Right lobe of liver (tissue), 6 donors: ENCODE measurements at regions not wholly inside any gene's neighbourhood (a gene's known extent, or its start where the extent isn't known, plus 50 kb on each side); places are given as distances from the start of the nearest gene placed in this dataset.

Experiments used
- ATAC-seq, 4 donors: fragments of 200-7000 bp; cut with Tn5 transposase; one replicate each; pipeline ENCODE4 v1.9.1; 2020; ENCODE audit warnings: mild to moderate bottlenecking in 4 of 4, moderate library complexity in 4 of 4
- DNase-seq, 3 donors: peaks; one replicate each; pipeline ENCODE4 v3.0.0-alpha.2; 2020
- H3K27ac ChIP-seq, 3 donors: fragments of 200-600 bp; one replicate each; pipeline ENCODE4 v1.8.0; 2022
- H3K27me3 ChIP-seq, 2 donors: fragments of 200-600 bp; one replicate each; pipeline ENCODE4 v1.8.0; 2022
- H3K36me3 ChIP-seq, 4 donors: fragments of 200-600 bp; sonication (generic) in 1 of 4; one replicate each; pipeline versions ENCODE4 v1.5.1 to v1.8.0; 2017 to 2022; ENCODE audit warnings: control low read depth in 1 of 4
- H3K4me1 ChIP-seq, 4 donors: fragments of 200-600 bp; sonication (generic) in 1 of 4; one replicate each; pipeline versions ENCODE4 v1.5.1 to v1.8.0; 2017 to 2022; ENCODE audit warnings: control low read depth in 1 of 4
- H3K4me3 ChIP-seq, 3 donors: fragments of 200-600 bp; one replicate each; pipeline ENCODE4 v1.8.0; 2022
- H3K9me3 ChIP-seq, 4 donors: fragments of 200-600 bp; sonication (generic) in 1 of 4; one replicate each; pipeline versions ENCODE4 v1.5.1 to v1.8.0; 2017 to 2022; ENCODE audit warnings: control low read depth in 1 of 4
- POLR2A ChIP-seq: fragments of 450-650 bp; IDR thresholded peaks from one replicate; pipeline ENCODE4 v1.6.1; 2017; ENCODE audit warnings: antibody characterized with exemption, mild to moderate bottlenecking
- WGBS: methylation state at CpG from one replicate; pipeline ENCODE4 v1.1.6; 2018; ENCODE audit warnings: low coverage, low lambda C conversion rate; ENCODE audit not compliant: insufficient coverage; ENCODE audit errors: missing lambda C conversion rate; 5-methylcytosine and 5-hydroxymethylcytosine counted together
- intact Hi-C, 2 donors: fragments of 100-400 bp; cut with DNase I; formaldehyde crosslinking; loops; one replicate each; pipeline versions ENCODE4 v1.11.2 to v1.14.1; 2022
- TF ChIP-seq, protein P1 (sequence below), 4 donors: fragments of 200-600 bp in 3 of 4; fragments of 450-650 bp in 1 of 4; IDR thresholded peaks; one replicate each; pipeline versions ENCODE4 v1.5.1 to v1.8.0; 2016 to 2022; ENCODE audit warnings: antibody characterized with exemption in 4 of 4, mild to moderate bottlenecking in 2 of 4
- donor health status: DM: no; HTN: yes; CAD: no.
- donor health status: DM: no; HTN: no; CAD: no.
- donor health status: DM: no; HTN: no; CAD: no.
- donor health status: DM: no; HTN: yes; CAD: no.
- donor health status: DM: no; HTN: yes; CAD: no.

DNA sequence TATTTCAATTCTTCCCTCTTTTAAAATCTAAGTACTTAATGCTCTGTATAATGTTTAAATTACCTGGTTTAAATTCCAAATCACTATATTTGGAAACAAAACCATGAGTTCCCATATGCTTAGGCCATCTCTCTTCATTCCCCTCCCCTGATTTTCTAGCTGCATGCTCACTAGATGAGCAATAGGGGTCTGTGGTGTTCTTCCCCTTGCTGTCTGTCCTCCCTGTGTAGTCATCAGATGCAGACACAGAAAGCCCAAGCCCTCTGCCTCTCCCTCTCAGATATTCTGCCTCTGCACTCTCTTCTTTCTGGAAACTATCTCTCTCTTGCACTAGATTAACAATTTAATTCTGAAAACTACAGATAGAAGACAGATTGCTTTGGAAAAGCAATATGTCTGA, 1730.2 kb downstream of the OLFM4 start:
- H3K27ac ChIP-seq, result no peak overlapping the region
- no peaks in the 10 kb centered on the region for H3K4me1 ChIP-seq
- DNase-seq, result no peak
- H3K9me3 ChIP-seq, result no peaks in the 10 kb centered on the region
- no peak overlapping the region for H3K4me3 ChIP-seq
- no peaks in the 10 kb centered on the region for H3K36me3 ChIP-seq
- ATAC-seq, result no peak
- H3K27me3 ChIP-seq, result no peaks in the 10 kb centered on the region
- TF ChIP-seq POLR2A, result no peak
- TF ChIP-seq, protein P1, sequence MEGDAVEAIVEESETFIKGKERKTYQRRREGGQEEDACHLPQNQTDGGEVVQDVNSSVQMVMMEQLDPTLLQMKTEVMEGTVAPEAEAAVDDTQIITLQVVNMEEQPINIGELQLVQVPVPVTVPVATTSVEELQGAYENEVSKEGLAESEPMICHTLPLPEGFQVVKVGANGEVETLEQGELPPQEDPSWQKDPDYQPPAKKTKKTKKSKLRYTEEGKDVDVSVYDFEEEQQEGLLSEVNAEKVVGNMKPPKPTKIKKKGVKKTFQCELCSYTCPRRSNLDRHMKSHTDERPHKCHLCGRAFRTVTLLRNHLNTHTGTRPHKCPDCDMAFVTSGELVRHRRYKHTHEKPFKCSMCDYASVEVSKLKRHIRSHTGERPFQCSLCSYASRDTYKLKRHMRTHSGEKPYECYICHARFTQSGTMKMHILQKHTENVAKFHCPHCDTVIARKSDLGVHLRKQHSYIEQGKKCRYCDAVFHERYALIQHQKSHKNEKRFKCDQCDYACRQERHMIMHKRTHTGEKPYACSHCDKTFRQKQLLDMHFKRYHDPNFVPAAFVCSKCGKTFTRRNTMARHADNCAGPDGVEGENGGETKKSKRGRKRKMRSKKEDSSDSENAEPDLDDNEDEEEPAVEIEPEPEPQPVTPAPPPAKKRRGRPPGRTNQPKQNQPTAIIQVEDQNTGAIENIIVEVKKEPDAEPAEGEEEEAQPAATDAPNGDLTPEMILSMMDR (IDR thresholded peaks at IDR 0.05), result no peak
- intact Hi-C loops, result no loop called here

DNA sequence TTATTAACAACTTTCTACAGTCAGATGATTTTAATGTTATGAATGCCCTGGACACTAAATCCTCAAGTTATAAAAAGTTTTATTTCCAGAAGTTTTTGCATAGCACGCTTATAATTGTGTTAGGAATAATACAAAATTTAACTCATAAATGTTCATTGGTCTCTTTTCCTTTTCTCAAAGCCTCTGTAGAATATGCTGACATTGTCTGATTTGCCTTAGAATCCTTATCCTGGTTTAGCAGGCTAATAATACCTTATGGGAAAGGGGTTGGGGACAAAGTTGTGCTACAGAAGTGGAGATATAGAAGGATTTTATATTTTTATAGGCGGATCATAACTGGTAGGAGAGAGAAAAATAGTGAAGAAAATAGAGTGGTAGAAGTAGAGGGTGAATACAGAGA, 1739.6 kb downstream of the OLFM4 start:
- no peaks in the 10 kb centered on the region for H3K36me3 ChIP-seq
- H3K4me3 ChIP-seq, result no peak overlapping the region
- H3K27me3 ChIP-seq, result no peaks in the 10 kb centered on the region
- H3K4me1 ChIP-seq, result no peaks in the 10 kb centered on the region
- no peaks in the 10 kb centered on the region for H3K9me3 ChIP-seq
- WGBS, result 35% methylated on average over 2 of the region's 2 CpGs
- TF ChIP-seq POLR2A, result no peak
- TF ChIP-seq, protein P1 (IDR thresholded peaks at IDR 0.05), result no peak
- no peak for DNase-seq
- ATAC-seq, result no peak
- H3K27ac ChIP-seq, result no peak overlapping the region
- intact Hi-C loops, result no loop called here

DNA sequence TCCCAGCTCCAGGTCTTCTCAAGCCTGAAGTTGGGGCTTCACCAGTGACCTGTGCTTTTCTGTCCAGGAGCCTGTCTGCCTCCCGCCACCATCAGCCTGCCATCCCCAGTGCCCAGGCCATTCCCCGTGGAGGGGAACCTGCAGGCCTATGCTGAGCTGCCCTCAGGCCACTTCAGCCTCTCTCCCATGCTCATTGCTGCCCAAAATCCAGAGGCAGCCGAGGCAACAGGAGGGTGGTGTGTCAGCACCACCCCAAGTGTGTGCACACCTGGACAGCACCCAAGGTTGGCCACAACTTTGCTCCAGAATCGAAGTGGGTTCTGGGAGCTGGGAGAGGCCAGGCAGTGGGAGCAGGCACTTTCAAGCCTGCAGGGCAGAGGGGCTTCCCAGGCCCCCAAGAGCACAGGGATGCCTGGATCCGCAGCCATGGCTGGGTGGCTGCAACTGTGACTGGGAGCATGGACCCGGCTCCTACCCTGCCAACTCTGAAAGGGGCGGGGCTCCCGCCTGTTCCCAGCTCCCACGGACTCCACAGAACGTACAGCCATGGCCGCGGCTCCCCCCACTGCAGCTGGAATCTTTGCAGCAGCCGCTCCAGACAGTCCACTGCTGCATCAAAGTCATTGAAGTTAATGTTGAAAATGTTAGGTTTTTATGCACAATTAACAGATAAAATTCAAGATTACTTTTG, 1747.0 kb downstream of the OLFM4 start:
- Histone ChIP-seq H3K27me3 (no peaks in the 10 kb centered on the region), H3K36me3 (no peaks in the 10 kb centered on the region), H3K4me1 (no peaks in the 10 kb centered on the region), H3K27ac (no peak overlapping the region), H3K9me3 (no peaks in the 10 kb centered on the region), H3K4me3 (no peak overlapping the region)
- ATAC-seq (peak in 1 of 4 donors; percentile 10), DNase-seq (no peak)
- WGBS, result 50% methylated on average over 4 of the region's 13 CpGs
- intact Hi-C loops, result no loop called here
- TF ChIP-seq, protein P1 (IDR thresholded peaks at IDR 0.05), result no peak
- TF ChIP-seq POLR2A, result no peak

DNA sequence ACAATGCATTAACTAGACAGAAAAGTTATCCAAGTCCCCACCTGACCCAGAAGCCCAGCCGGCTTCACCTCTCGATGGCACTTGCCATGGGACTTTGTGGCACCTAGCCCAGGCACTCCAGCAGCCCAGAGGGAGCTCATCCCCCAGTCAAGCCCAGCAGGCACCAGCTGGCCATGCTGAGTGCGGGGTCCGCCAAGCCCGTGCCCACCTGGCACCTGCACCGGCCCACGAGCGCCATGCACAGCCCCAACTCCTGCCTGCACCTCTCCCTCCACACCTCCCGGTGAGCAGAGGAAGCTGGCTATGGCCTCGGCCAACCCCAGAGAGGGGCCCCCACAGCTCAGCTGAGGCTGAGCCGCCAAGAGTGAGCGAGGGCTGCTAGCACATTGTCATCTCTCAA, 1759.1 kb downstream of the OLFM4 start:
- no peak overlapping the region for H3K27ac ChIP-seq
- no peaks in the 10 kb centered on the region for H3K4me1 ChIP-seq
- ATAC-seq, result peak in 1 of 4 donors; percentile 29
- no peak for DNase-seq
- H3K27me3 ChIP-seq, result no peaks in the 10 kb centered on the region
- no peaks in the 10 kb centered on the region for H3K36me3 ChIP-seq
- 82% methylated on average over 3 of the region's 12 CpGs for WGBS
- H3K4me3 ChIP-seq, result no peak overlapping the region
- H3K9me3 ChIP-seq, result no peaks in the 10 kb centered on the region
- intact Hi-C loops, result no loop called here
- no peak for TF ChIP-seq POLR2A
- TF ChIP-seq, protein P1 (IDR thresholded peaks at IDR 0.05), result no peak
